Loucy (cell line): ENCODE measurements at regions not wholly inside any gene's neighbourhood (a gene's known extent, or its start where the extent isn't known, plus 50 kb on each side); places are given as distances from the start of the nearest gene placed in this dataset.

ENCODE experiments used
- EZH2phosphoT487 ChIP-seq: fragments of 200-600 bp; IDR thresholded peaks from 2 replicates; pipeline ENCODE4 v1.6.1; 2018; ENCODE audit warnings: antibody characterized with exemption, mild to moderate bottlenecking, moderate library complexity, borderline replicate concordance
- TF ChIP-seq, protein P1 (sequence below): fragments of 200-600 bp; sonication (generic); conservative IDR thresholded peaks from 2 replicates; pipeline ENCODE4 v1.5.1; 2014; ENCODE audit warnings: mild to moderate bottlenecking, antibody characterized with exemption, low read length

- TF ChIP-seq, protein P1, sequence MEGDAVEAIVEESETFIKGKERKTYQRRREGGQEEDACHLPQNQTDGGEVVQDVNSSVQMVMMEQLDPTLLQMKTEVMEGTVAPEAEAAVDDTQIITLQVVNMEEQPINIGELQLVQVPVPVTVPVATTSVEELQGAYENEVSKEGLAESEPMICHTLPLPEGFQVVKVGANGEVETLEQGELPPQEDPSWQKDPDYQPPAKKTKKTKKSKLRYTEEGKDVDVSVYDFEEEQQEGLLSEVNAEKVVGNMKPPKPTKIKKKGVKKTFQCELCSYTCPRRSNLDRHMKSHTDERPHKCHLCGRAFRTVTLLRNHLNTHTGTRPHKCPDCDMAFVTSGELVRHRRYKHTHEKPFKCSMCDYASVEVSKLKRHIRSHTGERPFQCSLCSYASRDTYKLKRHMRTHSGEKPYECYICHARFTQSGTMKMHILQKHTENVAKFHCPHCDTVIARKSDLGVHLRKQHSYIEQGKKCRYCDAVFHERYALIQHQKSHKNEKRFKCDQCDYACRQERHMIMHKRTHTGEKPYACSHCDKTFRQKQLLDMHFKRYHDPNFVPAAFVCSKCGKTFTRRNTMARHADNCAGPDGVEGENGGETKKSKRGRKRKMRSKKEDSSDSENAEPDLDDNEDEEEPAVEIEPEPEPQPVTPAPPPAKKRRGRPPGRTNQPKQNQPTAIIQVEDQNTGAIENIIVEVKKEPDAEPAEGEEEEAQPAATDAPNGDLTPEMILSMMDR = no peak
- no peak for TF ChIP-seq EZH2phosphoT487
Measured at GRCh38 chr11:69376155-69377028, 82.4 kb downstream of the MYEOV start.
